ENCODE measurements at regions not wholly inside any gene's neighbourhood (a gene's known extent, or its start where the extent isn't known, plus 50 kb on each side); places are given as distances from the start of the nearest gene placed in this dataset.

- Histone ChIP-seq H3K9me3 (no peaks in the 10 kb centered on the region), H3K27me3 (no peaks in the 10 kb centered on the region), H3K4me3 (no peak overlapping the region), H3K4me1 (no peaks in the 10 kb centered on the region), H3K27ac (no peak overlapping the region), H3K36me3 (no peaks in the 10 kb centered on the region)
- no peak for DNase-seq
- WGBS, 2 donors, result 86 to 92% methylated on average over 7 of the region's 7 CpGs
- TF ChIP-seq POLR2AphosphoS5 (IDR thresholded peaks at IDR 0.05) (no peak), CTCF (IDR thresholded peaks at IDR 0.05) (no peak), EP300 (IDR thresholded peaks at IDR 0.05) (no peak)
- no peak for ATAC-seq (ENCODE audit: low FRiP score in 2 of 2)
Measured at GRCh38 chr2:217268978-217269377, 409.1 kb upstream of the TNP1 start.

GRCh38 chr2:217267758-217268157 is 407.9 kb upstream of the TNP1 start:
- Histone ChIP-seq H3K27me3 (no peaks in the 10 kb centered on the region), H3K36me3 (no peaks in the 10 kb centered on the region), H3K4me3 (no peak overlapping the region), H3K27ac (no peak overlapping the region), H3K4me1 (no peaks in the 10 kb centered on the region), H3K9me3 (no peaks in the 10 kb centered on the region)
- no peak for ATAC-seq (ENCODE audit: low FRiP score in 2 of 2)
- WGBS, 2 donors, result 80 to 95% methylated on average over 1 of the region's 1 CpG
- DNase-seq, result no peak
- TF ChIP-seq CTCF (IDR thresholded peaks at IDR 0.05), result no peak
- no peak for TF ChIP-seq POLR2A (IDR thresholded peaks at IDR 0.05)
- TF ChIP-seq EP300 (IDR thresholded peaks at IDR 0.05), result no peak
- no peak for TF ChIP-seq POLR2AphosphoS5 (IDR thresholded peaks at IDR 0.05)

DNA sequence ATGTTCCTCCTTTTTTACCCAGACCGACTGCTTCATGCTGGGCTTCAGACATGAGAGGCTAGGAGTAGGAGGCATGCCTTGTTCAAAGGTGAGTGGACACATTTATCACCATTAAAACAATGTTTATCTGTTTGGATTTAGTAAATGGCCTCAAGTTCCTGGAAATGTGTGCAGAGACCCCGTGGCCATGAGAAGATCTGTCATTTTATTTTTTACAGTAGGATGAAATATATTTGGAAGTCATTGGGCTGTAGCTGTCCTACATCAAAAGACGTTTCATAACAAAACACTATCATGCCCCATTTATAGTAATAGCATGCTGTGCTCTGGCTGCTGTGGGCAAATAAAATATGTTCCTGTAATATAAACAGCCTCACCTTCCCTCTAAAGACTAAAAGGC is 403.9 kb upstream of the TNP1 start:
- DNase-seq, result no peak
- no peaks in the 10 kb centered on the region for H3K9me3 ChIP-seq
- no peaks in the 10 kb centered on the region for H3K27me3 ChIP-seq
- 49 to 59% methylated on average over 3 of the region's 3 CpGs for WGBS, 2 donors
- no peak overlapping the region for H3K27ac ChIP-seq
- no peak overlapping the region for H3K4me3 ChIP-seq
- no peak for ATAC-seq (ENCODE audit: low FRiP score in 2 of 2)
- TF ChIP-seq POLR2A (IDR thresholded peaks at IDR 0.05), result no peak
- TF ChIP-seq CTCF (IDR thresholded peaks at IDR 0.05), result no peak
- TF ChIP-seq EP300 (IDR thresholded peaks at IDR 0.05), result no peak
- no peak for TF ChIP-seq POLR2AphosphoS5 (IDR thresholded peaks at IDR 0.05)
- no peaks in the 10 kb centered on the region for H3K4me1 ChIP-seq
- no peaks in the 10 kb centered on the region for H3K36me3 ChIP-seq

GRCh38 chr2:217262911-217263310 is 403.0 kb upstream of the TNP1 start:
- ATAC-seq (ENCODE audit: low FRiP score in 2 of 2) (no peak), DNase-seq (no peak)
- 44 to 45% methylated on average over 2 of the region's 2 CpGs for WGBS, 2 donors
- H3K4me3 ChIP-seq, result no peak overlapping the region
- no peaks in the 10 kb centered on the region for H3K27me3 ChIP-seq
- H3K27ac ChIP-seq, result no peak overlapping the region
- no peaks in the 10 kb centered on the region for H3K9me3 ChIP-seq
- H3K36me3 ChIP-seq, result no peaks in the 10 kb centered on the region
- no peaks in the 10 kb centered on the region for H3K4me1 ChIP-seq
- TF ChIP-seq POLR2AphosphoS5 (IDR thresholded peaks at IDR 0.05) (no peak), CTCF (IDR thresholded peaks at IDR 0.05) (no peak), EP300 (IDR thresholded peaks at IDR 0.05) (no peak), POLR2A (IDR thresholded peaks at IDR 0.05) (no peak)

DNA sequence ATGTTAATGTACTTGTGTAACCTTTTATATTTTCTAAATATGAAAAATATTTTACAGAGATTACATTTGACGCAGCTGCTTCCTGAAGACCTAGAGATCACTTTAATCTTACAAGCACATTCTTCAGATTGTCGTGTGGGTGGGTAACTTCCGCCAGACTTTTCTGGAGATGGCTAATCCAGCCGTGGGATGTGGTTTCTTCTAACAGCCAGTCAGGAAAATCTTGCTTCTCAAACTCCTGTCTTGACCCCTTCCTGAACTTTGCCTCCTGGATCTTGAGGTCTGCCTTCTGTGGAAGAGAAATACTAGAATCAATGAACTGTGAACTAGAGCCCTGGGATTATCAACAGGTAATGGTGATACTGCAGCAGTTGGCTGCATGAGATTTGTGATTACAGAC is 401.6 kb upstream of the TNP1 start:
- no peaks in the 10 kb centered on the region for H3K4me1 ChIP-seq
- ATAC-seq (ENCODE audit: low FRiP score in 2 of 2) (no peak), DNase-seq (no peak)
- no peak overlapping the region for H3K4me3 ChIP-seq
- no peak overlapping the region for H3K27ac ChIP-seq
- H3K27me3 ChIP-seq, result no peaks in the 10 kb centered on the region
- TF ChIP-seq CTCF (IDR thresholded peaks at IDR 0.05), result no peak
- no peak for TF ChIP-seq EP300 (IDR thresholded peaks at IDR 0.05)
- TF ChIP-seq POLR2A (IDR thresholded peaks at IDR 0.05), result no peak
- TF ChIP-seq POLR2AphosphoS5 (IDR thresholded peaks at IDR 0.05), result no peak
- H3K9me3 ChIP-seq, result no peaks in the 10 kb centered on the region
- 37 to 39% methylated on average over 4 of the region's 4 CpGs for whole genome bisulfite sequencing, 2 donors
- no peaks in the 10 kb centered on the region for H3K36me3 ChIP-seq
